ENCODE measurements at regions not wholly inside any gene's neighbourhood (a gene's known extent, or its start where the extent isn't known, plus 50 kb on each side); places are given as distances from the start of the nearest gene placed in this dataset.

- ChIA-PET CTCF (no interaction called here), POLR2A (no interaction called here)
- H3K4me2 ChIP-seq (ENCODE audit: insufficient read depth, low read length) = no peak overlapping the region
- H3K9ac ChIP-seq (replicated peaks; ENCODE audit: extremely low read depth, insufficient read depth, low read length) = no peak overlapping the region
- H3K27ac ChIP-seq (ENCODE audit: insufficient read depth, low read depth, low read length) = no peak overlapping the region
- FAIRE-seq (no peak), DNase-seq (ENCODE audit: low read depth, low spot score) (no peak)
- H3K36me3 ChIP-seq (ENCODE audit: control insufficient read depth in 2 of 2, extremely low read depth in 1 of 2, insufficient read depth in 2 of 2, low read length in 2 of 2) = no peaks in the 10 kb centered on the region
- no peaks in the 10 kb centered on the region for H3K79me2 ChIP-seq (ENCODE audit: control insufficient read depth, insufficient read depth, low read length)
- BruUV-seq (replicated peaks) = no TSS peak
- H3K4me3 ChIP-seq (replicated peaks in 1 of 3; ENCODE audit: insufficient read depth in 1 of 3, low read depth in 1 of 3, low read length in 3 of 3) = no peak overlapping the region
- no peaks in the 10 kb centered on the region for H3K4me1 ChIP-seq (ENCODE audit: control insufficient read depth, extremely low read depth, insufficient read depth, low read length)
- no peak overlapping the region for H2AFZ ChIP-seq (ENCODE audit: low read depth, low read length)
- H3K27me3 ChIP-seq (ENCODE audit: control insufficient read depth in 2 of 2, insufficient read depth in 2 of 2, low read length in 2 of 2) = no peaks in the 10 kb centered on the region
- peaks cover 3% of the 10 kb centered on the region for H3K9me3 ChIP-seq (replicated peaks; ENCODE audit: control insufficient read depth, insufficient read depth, low read length)
- intact Hi-C loops (cut with micrococcal nuclease) (no loop called here), dilution Hi-C loops (cut with MboI; ENCODE audit: extremely low pct_ligation_motif_present, low sequenced_read_pairs) (no loop called here)
- TF ChIP-seq MAX (IDR thresholded peaks at IDR 0.05; ENCODE audit: insufficient read depth, insufficient read length) = no peak
- no peak for TF ChIP-seq FOS (IDR thresholded peaks at IDR 0.05; ENCODE audit: borderline replicate concordance, insufficient read depth, low read length)
- no peak for TF ChIP-seq POLR2AphosphoS5 (IDR thresholded peaks at IDR 0.05; ENCODE audit: insufficient read depth, low read depth, low read length)
- no peak for TF ChIP-seq POLR2A (IDR thresholded peaks at IDR 0.05; ENCODE audit: low read depth, low read length)
- TF ChIP-seq MYC (IDR thresholded peaks at IDR 0.05; ENCODE audit: low read depth, low read length) = no peak
- no peak for TF ChIP-seq JUN (IDR thresholded peaks at IDR 0.05; ENCODE audit: borderline replicate concordance, insufficient read depth, insufficient read length, low read depth)
- no peak for TF ChIP-seq GATA2 (IDR thresholded peaks at IDR 0.05; ENCODE audit: insufficient read depth, insufficient read length, low read depth, low read length)
- no peak for TF ChIP-seq CTCF (IDR thresholded peaks at IDR 0.05; ENCODE audit: extremely low read depth in 1 of 2, insufficient read depth in 1 of 2, low read depth in 1 of 2, low read length in 2 of 2)
- no peak for TF ChIP-seq EZH2 (IDR thresholded peaks at IDR 0.05; ENCODE audit: borderline replicate concordance, low read depth, low read length, severe bottlenecking)
- no peaks in the 10 kb centered on the region for H4K20me1 ChIP-seq (replicated peaks; ENCODE audit: control insufficient read depth, extremely low read depth, insufficient read depth, low read length)
- H3K9me1 ChIP-seq (replicated peaks; ENCODE audit: control insufficient read depth, extremely low read depth, insufficient read depth, low read length) = no peaks in the 10 kb centered on the region
Measured at GRCh38 chr21:24716281-24716918, 890.9 kb downstream of the MRPL39 start.

Data from endothelial cell of umbilical vein (primary cell).